Esophagus squamous epithelium (tissue), 5 donors: ENCODE measurements at regions not wholly inside any gene's neighbourhood (a gene's known extent, or its start where the extent isn't known, plus 50 kb on each side); places are given as distances from the start of the nearest gene placed in this dataset.

ENCODE experiments used
- DNase-seq: peaks from one replicate; lab custom pipeline; 2025; lab: John Stamatoyannopoulos, UW
- H3K27ac ChIP-seq, 4 donors: fragments of 200-600 bp; sonication (generic); one replicate each; pipeline ENCODE4 v1.5.1; 2016 to 2019; ENCODE audit warnings: mild to moderate bottlenecking in 1 of 4
- H3K27me3 ChIP-seq, 4 donors: fragments of 200-600 bp; sonication (generic); 1 replicate in 3 of 4; 2 replicates in 1 of 4; pipeline versions ENCODE4 v1.5.1 to v1.6.0; 2017 to 2021; ENCODE audit warnings: antibody characterized with exemption in 1 of 4
- H3K36me3 ChIP-seq, 3 donors: fragments of 200-600 bp; sonication (generic); one replicate each; pipeline ENCODE4 v1.5.1; 2016 to 2019
- H3K4me1 ChIP-seq, 3 donors: fragments of 200-600 bp; sonication (generic); one replicate each; pipeline ENCODE4 v1.5.1; 2017 to 2019
- H3K4me3 ChIP-seq, 4 donors: fragments of 200-600 bp; sonication (generic); 1 replicate in 3 of 4; 2 replicates in 1 of 4; pipeline ENCODE4 v1.5.1; 2016 to 2019; ENCODE audit warnings: mild to moderate bottlenecking in 2 of 4, moderate library complexity in 1 of 4
- H3K9me3 ChIP-seq, 3 donors: fragments of 200-600 bp; sonication (generic); one replicate each; pipeline ENCODE4 v1.5.1; 2016 to 2019
- CTCF ChIP-seq, 6 experiments: fragments of 450-650 bp in 4 of 6; fragments of 200-600 bp in 2 of 6; sonication (generic) in 2 of 6; IDR thresholded peaks; one replicate each; pipeline ENCODE4 v1.5.1; 2016 to 2019; ENCODE audit warnings: antibody characterized with exemption in 6 of 6, mild to moderate bottlenecking in 4 of 6, moderate library complexity in 4 of 6
- POLR2A ChIP-seq, 4 donors: fragments of 450-650 bp; IDR thresholded peaks; one replicate each; pipeline ENCODE4 v1.6.1; 2017; ENCODE audit warnings: antibody characterized with exemption in 4 of 4, mild to moderate bottlenecking in 4 of 4, moderate library complexity in 3 of 4
- WGBS, 2 donors: methylation state at CpG; one replicate each; pipeline ENCODE4 v1.1.5; 2018; 5-methylcytosine and 5-hydroxymethylcytosine counted together
- intact Hi-C: fragments of 100-400 bp; cut with DNase I; formaldehyde crosslinking; loops from one replicate; pipeline ENCODE4 v1.15.0; 2022
- donor health status: DM: yes; HTN: yes; CAD: no.

DNA sequence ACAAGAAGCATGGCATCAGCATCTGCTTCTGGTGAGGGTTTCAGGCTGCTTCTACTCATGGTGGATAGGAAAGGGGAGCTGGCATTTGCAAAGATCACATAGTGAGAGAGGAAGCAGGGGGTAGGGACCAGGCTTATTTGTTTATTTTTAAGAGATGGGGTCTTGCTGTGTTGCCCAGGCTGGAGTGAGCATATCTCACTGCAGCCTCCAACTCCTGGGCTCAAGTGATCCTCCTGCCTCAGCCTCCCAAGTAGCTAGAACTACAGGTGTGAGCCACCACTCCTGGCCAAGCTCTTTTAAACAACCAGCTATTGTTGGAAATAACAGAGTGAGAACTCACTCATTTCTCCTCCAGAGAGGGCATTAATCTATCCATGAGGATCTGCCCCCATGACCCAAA, 138.8 kb upstream of the FOXN2 start:
- intact Hi-C loops, result no loop called here

DNA sequence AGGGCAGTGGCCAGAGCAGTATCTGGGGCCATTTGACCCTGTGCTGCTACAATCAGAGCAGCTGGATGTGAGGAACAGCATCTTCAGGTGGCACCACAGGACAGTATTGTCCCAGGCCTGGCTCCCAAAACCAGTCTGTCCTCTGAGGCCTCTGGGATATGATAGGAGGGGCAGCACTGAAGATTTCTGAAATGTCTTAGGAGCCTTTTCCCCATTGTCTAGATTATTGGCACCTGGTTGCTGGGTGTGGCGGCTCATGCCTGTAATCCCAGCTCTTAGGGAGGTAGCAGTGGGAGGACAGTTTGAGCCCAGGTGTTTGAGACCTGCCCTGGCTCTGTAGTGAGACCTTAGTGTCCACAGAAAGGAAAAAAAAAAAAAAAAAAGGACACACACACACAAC, 137.6 kb upstream of the FOXN2 start:
- H3K27ac ChIP-seq, result no peak overlapping the region
- no peak for DNase-seq
- no peaks in the 10 kb centered on the region for H3K9me3 ChIP-seq
- H3K4me1 ChIP-seq, result no peaks in the 10 kb centered on the region
- H3K36me3 ChIP-seq, result no peaks in the 10 kb centered on the region
- intact Hi-C loops, result no loop called here
- TF ChIP-seq CTCF (IDR thresholded peaks at IDR 0.05) (no peak), POLR2A (IDR thresholded peaks at IDR 0.05) (no peak)
- no peaks in the 10 kb centered on the region for H3K27me3 ChIP-seq
- 50 to 100% methylated on average over 1 of the region's 1 CpG for WGBS, 2 donors
- H3K4me3 ChIP-seq, result no peak overlapping the region

More for the DNA sequence above, 138.8 kb upstream of the FOXN2 start:
- TF ChIP-seq CTCF (IDR thresholded peaks at IDR 0.05) (no peak), POLR2A (IDR thresholded peaks at IDR 0.05) (no peak)
- no peaks in the 10 kb centered on the region for H3K4me1 ChIP-seq
- no peaks in the 10 kb centered on the region for H3K9me3 ChIP-seq
- DNase-seq, result no peak
- H3K36me3 ChIP-seq, result no peaks in the 10 kb centered on the region
- no peak overlapping the region for H3K4me3 ChIP-seq
- H3K27ac ChIP-seq, result no peak overlapping the region
- no peaks in the 10 kb centered on the region for H3K27me3 ChIP-seq

GRCh38 chr2:48178611-48179010, 135.9 kb upstream of the FOXN2 start:
- H3K36me3 ChIP-seq, result no peaks in the 10 kb centered on the region
- no peak overlapping the region for H3K4me3 ChIP-seq
- no peaks in the 10 kb centered on the region for H3K9me3 ChIP-seq
- no peak overlapping the region for H3K27ac ChIP-seq
- no peak for DNase-seq
- WGBS, 2 donors, result 90 to 94% methylated on average over 3 of the region's 3 CpGs
- H3K27me3 ChIP-seq, result no peaks in the 10 kb centered on the region
- TF ChIP-seq POLR2A (IDR thresholded peaks at IDR 0.05) (no peak), CTCF (IDR thresholded peaks at IDR 0.05) (no peak)
- no peaks in the 10 kb centered on the region for H3K4me1 ChIP-seq
- intact Hi-C loops, result no loop called here

GRCh38 chr2:48180557-48180956, 133.9 kb upstream of the FOXN2 start:
- H3K36me3 ChIP-seq, result no peaks in the 10 kb centered on the region
- intact Hi-C loops, result no loop called here
- H3K9me3 ChIP-seq, result no peaks in the 10 kb centered on the region
- H3K27me3 ChIP-seq, result no peaks in the 10 kb centered on the region
- H3K4me3 ChIP-seq, result no peak overlapping the region
- no peak overlapping the region for H3K27ac ChIP-seq
- TF ChIP-seq CTCF (IDR thresholded peaks at IDR 0.05), result no peak
- no peak for TF ChIP-seq POLR2A (IDR thresholded peaks at IDR 0.05)
- WGBS, 2 donors, result 67 to 77% methylated on average over 5 of the region's 5 CpGs
- DNase-seq, result no peak
- no peaks in the 10 kb centered on the region for H3K4me1 ChIP-seq

- H3K4me1 ChIP-seq, result no peaks in the 10 kb centered on the region
- no peak for DNase-seq
- TF ChIP-seq POLR2A (IDR thresholded peaks at IDR 0.05), result no peak
- no peak for TF ChIP-seq CTCF (IDR thresholded peaks at IDR 0.05)
- WGBS, 2 donors, result 93 to 100% methylated on average over 1 of the region's 1 CpG
- intact Hi-C loops, result no loop called here
- no peak overlapping the region for H3K27ac ChIP-seq
- H3K9me3 ChIP-seq, result no peaks in the 10 kb centered on the region
- no peak overlapping the region for H3K4me3 ChIP-seq
- no peaks in the 10 kb centered on the region for H3K27me3 ChIP-seq
- no peaks in the 10 kb centered on the region for H3K36me3 ChIP-seq
Observed at GRCh38 chr2:48183276-48183675, 131.2 kb upstream of the FOXN2 start.
